Subcutaneous abdominal adipose tissue (tissue), 5 donors: ENCODE measurements at regions not wholly inside any gene's neighbourhood (a gene's known extent, or its start where the extent isn't known, plus 50 kb on each side); places are given as distances from the start of the nearest gene placed in this dataset.

Experiments
- H3K27ac ChIP-seq: one replicate; pipeline ENCODE4 v1.7.0; 2013; ENCODE audit warnings: low read depth, mild to moderate bottlenecking, inconsistent platforms, low read length, moderate library complexity
- H3K27me3 ChIP-seq, 5 donors: one replicate each; pipeline ENCODE4 v1.7.0; 2013; ENCODE audit warnings: low read length in 5 of 5, inconsistent platforms in 1 of 5; ENCODE audit not compliant: control insufficient read depth in 5 of 5, insufficient read depth in 4 of 5
- H3K36me3 ChIP-seq, 5 donors: one replicate each; pipeline ENCODE4 v1.7.0; 2013; ENCODE audit warnings: low read length in 5 of 5; ENCODE audit not compliant: control insufficient read depth in 5 of 5, insufficient read depth in 5 of 5
- H3K4me1 ChIP-seq, 5 donors: one replicate each; pipeline ENCODE4 v1.7.0; 2013; ENCODE audit warnings: low read length in 5 of 5, mild to moderate bottlenecking in 3 of 5, moderate library complexity in 1 of 5; ENCODE audit not compliant: control insufficient read depth in 5 of 5, insufficient read depth in 5 of 5
- H3K4me3 ChIP-seq, 5 donors: one replicate each; pipeline ENCODE4 v1.7.0; 2013; ENCODE audit warnings: low read length in 5 of 5, low read depth in 1 of 5
- H3K9ac ChIP-seq, 5 donors: one replicate each; pipeline ENCODE4 v1.7.0; 2013; ENCODE audit warnings: low read length in 5 of 5, mild to moderate bottlenecking in 4 of 5, moderate library complexity in 3 of 5
- H3K9me3 ChIP-seq, 5 donors: one replicate each; pipeline ENCODE4 v1.7.0; 2013; ENCODE audit warnings: low read length in 5 of 5; ENCODE audit not compliant: control insufficient read depth in 5 of 5
- donor health status: healthy.
- donor health status: healthy.
- donor health status: healthy.
- donor health status: healthy.
- donor health status: healthy.

DNA sequence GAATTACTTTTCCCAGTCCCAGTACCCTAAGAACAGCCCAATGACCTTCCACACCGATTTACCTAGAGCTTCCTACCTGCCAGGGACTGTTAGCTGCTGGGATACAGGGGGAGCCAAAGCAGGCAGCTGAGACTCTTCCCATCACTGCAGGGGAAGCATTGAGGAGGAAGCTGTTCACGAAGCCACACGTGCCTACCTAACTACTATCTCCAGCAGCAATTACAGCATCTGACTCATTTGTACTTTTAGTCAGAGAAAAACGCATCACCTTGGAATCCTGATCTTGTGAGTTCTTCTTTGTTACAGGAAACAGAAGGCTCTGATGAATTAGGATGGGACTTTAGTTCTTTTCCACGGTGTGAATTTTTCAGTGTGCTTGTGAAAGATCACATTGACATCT, 113.7 kb upstream of the DHX40 start:
- no peak overlapping the region for H3K9ac ChIP-seq
- H3K27ac ChIP-seq, result no peak overlapping the region
- H3K9me3 ChIP-seq, result no peaks in the 10 kb centered on the region
- H3K36me3 ChIP-seq, result no peaks in the 10 kb centered on the region
- H3K27me3 ChIP-seq, result no peaks in the 10 kb centered on the region
- no peak overlapping the region for H3K4me3 ChIP-seq
- H3K4me1 ChIP-seq, result peaks cover 0 to 11% (median 0%) of the 10 kb centered on the region in 5 donors

DNA sequence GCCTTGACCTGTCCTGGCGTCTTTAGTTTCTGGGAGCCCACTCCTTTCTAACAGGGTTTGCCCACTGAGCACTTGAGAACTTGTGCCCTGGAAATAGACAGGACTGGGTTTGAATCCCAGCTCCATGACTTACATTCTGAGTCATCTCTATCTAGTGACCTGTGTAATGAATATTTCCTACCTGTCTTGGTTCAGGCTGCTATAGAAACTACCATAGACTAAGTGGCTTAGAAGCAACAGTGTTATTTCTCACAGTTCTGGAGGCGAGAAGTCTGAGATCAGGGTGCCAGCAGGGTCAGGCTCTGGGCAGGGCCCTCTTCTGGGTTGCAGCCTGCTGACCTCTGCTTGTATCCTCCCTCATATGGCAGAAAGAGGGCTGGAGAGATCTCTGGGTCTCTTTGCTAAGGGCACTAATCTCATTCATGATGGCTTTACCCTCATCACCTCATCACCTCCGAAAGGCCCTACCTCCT, 110.7 kb upstream of the DHX40 start:
- no peak overlapping the region for H3K27ac ChIP-seq
- H3K4me1 ChIP-seq, result peaks cover 0 to 11% (median 0%) of the 10 kb centered on the region in 5 donors
- no peaks in the 10 kb centered on the region for H3K27me3 ChIP-seq
- H3K9ac ChIP-seq, result no peak overlapping the region
- H3K4me3 ChIP-seq, result no peak overlapping the region
- H3K36me3 ChIP-seq, result no peaks in the 10 kb centered on the region
- H3K9me3 ChIP-seq, result no peaks in the 10 kb centered on the region

DNA sequence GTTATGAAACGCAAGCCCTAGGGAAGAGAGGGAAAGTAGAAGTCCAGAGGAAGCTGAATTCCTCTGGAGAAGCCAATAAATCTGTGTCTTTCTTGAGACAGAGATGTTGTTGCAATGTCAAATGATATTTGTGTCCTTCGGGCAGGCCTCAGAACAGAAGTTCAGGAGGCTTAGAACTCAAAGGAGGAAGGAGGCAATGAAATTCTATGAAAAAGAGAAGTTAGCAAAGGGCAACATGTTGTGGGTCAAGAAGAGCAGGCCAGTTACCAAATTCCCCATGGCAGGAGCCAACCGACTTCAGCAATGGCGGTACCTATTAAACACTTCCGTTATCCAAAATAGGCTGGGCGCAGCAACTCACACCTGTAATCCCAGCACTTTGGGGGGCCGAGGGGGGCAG, 109.0 kb upstream of the DHX40 start:
- Histone ChIP-seq H3K27ac (peak overlapping the region; percentile 23), H3K4me1 (peaks cover 0 to 11% (median 0%) of the 10 kb centered on the region in 5 donors), H3K9ac (no peak overlapping the region), H3K4me3 (no peak overlapping the region), H3K9me3 (no peaks in the 10 kb centered on the region), H3K27me3 (no peaks in the 10 kb centered on the region), H3K36me3 (no peaks in the 10 kb centered on the region)

DNA sequence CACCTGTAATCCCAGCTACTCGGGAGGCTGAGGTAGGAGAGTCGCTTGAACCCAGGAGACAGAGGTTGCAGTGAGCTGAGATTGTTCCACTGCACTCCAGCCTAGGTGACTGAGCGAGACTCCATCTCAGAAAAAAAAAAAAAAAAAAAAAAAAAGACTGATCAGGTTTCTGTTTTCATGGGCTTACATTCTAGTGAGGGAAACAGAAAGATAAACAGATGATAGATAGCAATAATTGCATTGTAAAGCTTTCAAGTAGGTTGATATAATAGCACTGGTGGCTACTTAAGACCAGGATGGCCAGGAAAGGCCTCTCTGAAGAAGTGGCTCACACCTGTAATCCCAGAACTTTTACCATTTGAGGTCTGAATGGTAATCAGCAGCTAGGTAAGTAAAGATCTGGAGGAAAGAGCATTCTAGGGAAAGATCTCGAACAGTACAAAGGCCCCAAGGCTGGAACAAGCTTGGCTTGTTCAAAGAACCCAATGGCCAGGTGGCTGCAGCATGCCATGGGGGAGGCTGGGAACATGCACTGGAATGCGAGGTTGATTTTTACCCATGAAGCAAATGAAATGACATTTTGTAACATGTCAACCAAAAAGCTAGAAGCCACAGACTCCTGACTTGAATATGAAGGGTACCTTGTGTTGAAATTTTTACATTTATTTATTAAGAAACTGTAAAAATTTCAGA, 108.3 kb upstream of the DHX40 start:
- Histone ChIP-seq H3K36me3 (no peaks in the 10 kb centered on the region), H3K4me3 (no peak overlapping the region), H3K4me1 (peaks cover 0 to 11% (median 0%) of the 10 kb centered on the region in 5 donors), H3K9me3 (no peaks in the 10 kb centered on the region), H3K27me3 (no peaks in the 10 kb centered on the region), H3K9ac (no peak overlapping the region), H3K27ac (no peak overlapping the region)

DNA sequence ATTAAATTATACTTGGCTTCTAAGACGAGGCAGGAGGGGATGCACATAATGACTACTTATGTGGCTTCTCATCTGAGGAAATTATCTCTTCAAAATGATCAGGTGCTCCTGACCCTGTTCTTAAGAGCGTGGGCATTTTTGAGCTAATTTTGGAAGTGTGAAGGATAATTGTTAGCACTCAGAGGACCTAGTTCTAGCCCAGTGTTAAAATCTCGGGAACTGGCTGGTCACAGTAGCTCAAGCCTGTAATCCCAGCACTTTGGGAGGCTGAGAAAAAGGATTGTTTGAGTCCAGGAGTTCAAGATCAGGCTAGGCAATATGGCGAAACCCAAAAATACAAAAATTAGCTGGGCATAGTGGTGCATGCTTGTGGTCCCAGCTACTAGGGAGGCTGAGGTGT, 103.0 kb upstream of the DHX40 start:
- no peaks in the 10 kb centered on the region for H3K9me3 ChIP-seq
- H3K36me3 ChIP-seq, result no peaks in the 10 kb centered on the region
- no peak overlapping the region for H3K27ac ChIP-seq
- no peaks in the 10 kb centered on the region for H3K27me3 ChIP-seq
- no peak overlapping the region for H3K9ac ChIP-seq
- no peak overlapping the region for H3K4me3 ChIP-seq
- H3K4me1 ChIP-seq, result no peaks in the 10 kb centered on the region

DNA sequence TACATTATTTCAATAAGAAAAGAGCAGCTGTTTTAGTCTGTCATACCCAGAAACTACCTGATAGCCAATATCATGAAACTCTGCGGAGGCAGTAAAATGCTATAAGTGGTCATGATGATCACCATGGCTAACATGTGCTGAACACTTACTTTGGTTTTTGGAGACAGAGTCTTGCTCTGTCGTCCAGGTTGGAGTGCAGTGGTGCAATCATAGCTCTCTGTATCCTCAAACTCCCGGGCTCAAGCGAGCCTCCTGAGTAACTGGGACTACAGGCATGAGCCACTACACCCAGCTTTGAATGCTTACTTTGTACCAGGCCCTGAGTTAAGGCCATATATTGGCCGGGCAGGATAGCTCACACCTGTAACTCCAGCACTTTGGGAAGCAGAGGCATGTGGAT, 101.2 kb upstream of the DHX40 start:
- H3K9me3 ChIP-seq, result no peaks in the 10 kb centered on the region
- H3K36me3 ChIP-seq, result no peaks in the 10 kb centered on the region
- H3K27me3 ChIP-seq, result no peaks in the 10 kb centered on the region
- no peaks in the 10 kb centered on the region for H3K4me1 ChIP-seq
- H3K27ac ChIP-seq, result no peak overlapping the region
- no peak overlapping the region for H3K4me3 ChIP-seq
- H3K9ac ChIP-seq, result no peak overlapping the region

DNA sequence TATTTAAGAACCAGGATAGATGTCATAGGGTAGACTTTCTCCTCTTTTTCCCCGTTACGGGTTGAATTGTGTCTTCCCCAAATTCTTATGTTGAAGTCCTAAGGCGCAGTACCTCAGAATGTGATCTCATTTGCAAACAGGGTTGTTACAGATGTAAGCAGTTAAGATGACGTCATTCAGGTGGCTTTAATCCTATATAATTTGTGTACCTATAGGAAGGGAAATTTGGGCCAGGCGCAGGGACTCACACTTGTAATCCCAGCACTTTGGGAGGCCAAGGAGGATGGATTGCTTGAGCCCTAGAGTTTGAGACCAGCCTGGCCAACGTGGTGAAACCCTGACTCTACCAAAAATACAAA, 99.5 kb upstream of the DHX40 start:
- Histone ChIP-seq H3K9ac (no peak overlapping the region), H3K36me3 (no peaks in the 10 kb centered on the region), H3K4me1 (no peaks in the 10 kb centered on the region), H3K27ac (no peak overlapping the region), H3K9me3 (no peaks in the 10 kb centered on the region), H3K4me3 (no peak overlapping the region), H3K27me3 (no peaks in the 10 kb centered on the region)

DNA sequence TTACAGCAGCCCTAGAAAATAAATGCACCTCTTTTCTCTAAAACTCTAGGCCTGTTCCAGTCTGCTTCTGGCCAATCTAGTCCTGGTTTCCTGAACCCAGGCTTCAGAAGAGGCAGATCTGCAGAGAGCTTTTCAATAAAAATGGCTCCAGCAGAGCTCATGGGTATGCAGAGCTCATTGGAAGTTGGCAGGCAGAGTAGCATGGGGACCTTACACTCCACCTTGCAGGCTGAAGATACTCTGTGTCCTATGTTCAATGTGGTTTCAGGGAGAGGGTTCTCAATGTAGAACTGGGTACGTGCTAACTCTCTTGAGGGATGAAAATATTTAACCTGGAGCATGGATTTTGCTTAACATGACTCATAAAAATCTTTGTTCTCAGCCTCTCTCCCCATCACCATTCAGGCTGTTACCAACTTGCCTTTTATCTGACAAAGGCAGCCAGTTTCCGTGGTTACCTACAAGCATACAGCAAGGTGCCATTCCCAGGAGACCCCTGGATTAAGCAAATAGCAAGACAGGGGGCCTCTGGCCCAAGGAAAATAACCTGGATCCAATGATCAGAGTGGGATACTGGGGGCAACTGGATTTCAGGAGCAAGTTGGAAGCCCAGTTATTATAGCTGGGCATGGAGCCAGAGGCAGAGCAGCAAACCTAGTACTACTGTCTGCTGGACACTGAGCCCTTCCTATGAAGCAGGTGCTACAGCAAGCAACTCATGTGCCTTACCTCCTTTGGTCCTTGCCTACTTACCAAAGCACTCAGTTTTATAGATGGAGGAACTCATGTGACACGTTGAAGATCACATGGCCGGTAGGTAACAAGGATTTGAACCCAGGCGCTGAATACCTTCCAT, 98.2 kb upstream of the DHX40 start:
- Histone ChIP-seq H3K4me3 (no peak overlapping the region), H3K36me3 (no peaks in the 10 kb centered on the region), H3K4me1 (no peaks in the 10 kb centered on the region), H3K27me3 (no peaks in the 10 kb centered on the region), H3K9me3 (no peaks in the 10 kb centered on the region), H3K9ac (no peak overlapping the region), H3K27ac (no peak overlapping the region)

DNA sequence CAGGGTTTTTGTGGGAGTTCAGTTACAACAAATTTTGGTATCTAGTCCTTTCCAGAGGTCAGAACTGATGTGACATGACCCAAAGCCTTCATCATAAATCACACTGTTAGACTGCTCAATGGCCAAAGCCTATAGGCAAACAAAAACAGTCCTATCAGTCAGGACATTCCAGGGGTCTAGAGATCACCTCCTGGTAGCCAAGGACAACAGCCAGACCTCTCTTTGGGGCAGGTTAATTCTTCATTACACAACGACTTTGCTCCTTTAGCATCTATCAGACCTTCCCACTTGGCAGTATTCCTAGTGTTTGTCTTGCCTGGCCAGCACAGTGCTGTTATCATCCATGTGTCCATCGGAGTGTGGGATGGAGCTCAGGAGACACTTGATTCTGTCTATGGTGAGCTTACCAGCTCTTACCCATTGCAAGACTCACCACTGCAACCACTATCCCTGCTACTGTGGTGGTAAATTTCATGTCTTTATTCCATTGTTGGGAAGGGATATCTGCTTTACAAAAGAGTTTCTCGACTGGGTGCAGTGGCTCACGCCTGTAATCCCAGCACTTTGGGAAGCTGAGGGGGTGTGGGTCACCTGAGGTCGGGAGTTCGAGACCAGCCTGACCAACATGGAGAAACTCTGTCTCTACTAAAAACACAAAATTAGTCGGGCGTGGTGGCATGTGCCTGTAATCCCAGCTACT, 95.5 kb upstream of the DHX40 start:
- H3K36me3 ChIP-seq, result no peaks in the 10 kb centered on the region
- H3K9me3 ChIP-seq, result no peaks in the 10 kb centered on the region
- H3K27me3 ChIP-seq, result no peaks in the 10 kb centered on the region
- no peak overlapping the region for H3K9ac ChIP-seq
- no peak overlapping the region for H3K27ac ChIP-seq
- no peaks in the 10 kb centered on the region for H3K4me1 ChIP-seq
- no peak overlapping the region for H3K4me3 ChIP-seq
